C4-2B (cell line): ENCODE measurements at regions not wholly inside any gene's neighbourhood (a gene's known extent, or its start where the extent isn't known, plus 50 kb on each side); places are given as distances from the start of the nearest gene placed in this dataset.
"Not testable (repeated sequence)": the region's sequence is repeated elsewhere in the genome, so short reads cannot be mapped to it uniquely, and the experiment has no call there.

Source experiments
- H3K27ac ChIP-seq: fragments of 450-650 bp; 2 replicates; pipeline ENCODE4 v1.5.1; 2017
- ZFX ChIP-seq: fragments of 450-650 bp; IDR thresholded peaks from 2 replicates; pipeline ENCODE4 v1.6.1; 2017
- TF ChIP-seq, protein P1 (sequence below): fragments of 450-650 bp; conservative IDR thresholded peaks from 2 replicates; pipeline ENCODE4 v1.5.1; 2017; ENCODE audit warnings: mild to moderate bottlenecking

DNA sequence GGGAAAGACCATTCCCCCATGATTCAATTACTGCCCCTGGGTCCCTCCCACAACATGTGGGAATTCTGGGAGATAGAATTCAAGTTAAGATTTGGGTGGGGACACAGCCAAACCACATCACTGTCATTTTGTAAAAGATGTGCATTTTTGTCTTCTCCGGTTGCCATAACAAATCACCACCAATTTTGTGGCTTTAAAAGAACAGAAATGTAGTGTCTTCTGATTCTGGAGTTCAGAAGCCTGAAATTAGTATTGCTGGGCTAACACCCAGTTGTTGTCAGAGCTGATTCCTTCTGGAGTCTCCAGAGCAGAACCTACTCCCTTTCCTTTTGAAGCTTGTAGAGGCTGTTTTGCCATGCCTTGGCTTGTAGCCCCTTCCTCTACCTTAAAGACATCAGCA is 54.1 kb upstream of the DHRSX start:
- no peak overlapping the region for H3K27ac ChIP-seq
- TF ChIP-seq, protein P1, sequence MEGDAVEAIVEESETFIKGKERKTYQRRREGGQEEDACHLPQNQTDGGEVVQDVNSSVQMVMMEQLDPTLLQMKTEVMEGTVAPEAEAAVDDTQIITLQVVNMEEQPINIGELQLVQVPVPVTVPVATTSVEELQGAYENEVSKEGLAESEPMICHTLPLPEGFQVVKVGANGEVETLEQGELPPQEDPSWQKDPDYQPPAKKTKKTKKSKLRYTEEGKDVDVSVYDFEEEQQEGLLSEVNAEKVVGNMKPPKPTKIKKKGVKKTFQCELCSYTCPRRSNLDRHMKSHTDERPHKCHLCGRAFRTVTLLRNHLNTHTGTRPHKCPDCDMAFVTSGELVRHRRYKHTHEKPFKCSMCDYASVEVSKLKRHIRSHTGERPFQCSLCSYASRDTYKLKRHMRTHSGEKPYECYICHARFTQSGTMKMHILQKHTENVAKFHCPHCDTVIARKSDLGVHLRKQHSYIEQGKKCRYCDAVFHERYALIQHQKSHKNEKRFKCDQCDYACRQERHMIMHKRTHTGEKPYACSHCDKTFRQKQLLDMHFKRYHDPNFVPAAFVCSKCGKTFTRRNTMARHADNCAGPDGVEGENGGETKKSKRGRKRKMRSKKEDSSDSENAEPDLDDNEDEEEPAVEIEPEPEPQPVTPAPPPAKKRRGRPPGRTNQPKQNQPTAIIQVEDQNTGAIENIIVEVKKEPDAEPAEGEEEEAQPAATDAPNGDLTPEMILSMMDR, result no peak
- TF ChIP-seq ZFX, result no peak

DNA sequence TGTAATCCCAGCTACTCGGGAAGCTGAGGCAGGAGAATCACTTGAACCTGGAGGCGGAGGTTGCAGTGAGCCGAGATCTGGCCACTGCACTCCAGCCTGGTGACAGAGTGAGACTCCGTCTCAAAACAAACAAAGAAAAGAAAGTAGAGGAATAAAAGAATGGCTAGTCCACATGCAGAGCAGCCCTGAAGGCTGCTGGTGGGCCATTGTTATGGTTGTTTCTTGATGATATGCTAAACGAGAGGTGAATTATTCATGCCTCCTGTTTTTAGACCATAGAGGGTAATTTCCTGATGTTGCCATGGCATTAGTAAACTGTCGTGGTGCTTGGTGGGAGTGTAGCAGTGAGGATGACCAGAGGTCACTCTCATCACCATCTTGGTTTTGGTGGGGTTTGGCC is 53.3 kb upstream of the DHRSX start:
- not testable (repeated sequence) for H3K27ac ChIP-seq

- TF ChIP-seq, protein P1, result no peak
- no peak for TF ChIP-seq ZFX
- H3K27ac ChIP-seq, result no peak overlapping the region
Observed at GRCh38 chrX:2552621-2553201, 51.9 kb upstream of the DHRSX start.

DNA sequence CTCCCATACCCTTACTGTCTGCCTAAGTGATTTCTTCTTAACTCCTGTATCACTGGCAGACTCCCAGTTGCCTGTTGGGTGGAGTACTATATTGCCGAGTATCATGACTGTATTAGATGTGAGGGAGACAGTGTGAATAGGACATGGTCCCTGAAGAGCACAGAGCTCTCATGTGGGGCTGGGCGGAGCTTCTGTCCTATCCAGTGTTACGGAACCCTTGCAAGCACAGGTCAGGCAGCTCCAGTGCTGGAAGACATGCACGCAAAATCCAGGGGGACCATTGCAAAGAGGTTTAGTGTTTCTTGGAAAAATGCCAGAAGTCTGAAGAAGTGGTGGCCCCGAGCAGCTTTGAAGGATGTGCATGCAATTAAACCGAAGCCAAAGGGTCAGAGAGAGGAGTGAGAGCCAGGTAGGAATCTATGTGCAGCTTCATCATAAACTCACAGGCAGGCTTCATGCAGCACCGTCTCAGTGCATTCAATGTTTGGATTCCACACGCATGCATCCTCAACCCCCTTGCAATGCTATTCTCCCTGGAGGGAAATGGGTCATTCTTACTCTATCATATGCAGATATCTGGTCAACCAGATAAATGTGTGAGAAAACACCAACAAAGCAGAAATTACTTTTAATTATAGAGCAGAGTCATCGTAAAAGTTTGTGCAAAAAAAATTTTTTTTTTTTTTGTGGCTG is 49.7 kb upstream of the DHRSX start:
- no peak for TF ChIP-seq ZFX
- TF ChIP-seq, protein P1, result no peak
- H3K27ac ChIP-seq, result no peak overlapping the region
